ENCODE measurements at regions not wholly inside any gene's neighbourhood (a gene's known extent, or its start where the extent isn't known, plus 50 kb on each side); places are given as distances from the start of the nearest gene placed in this dataset.

GRCh38 chr4:14646831-14647230 is 355.4 kb upstream of the CPEB2 start:
- TF ChIP-seq, protein P1, sequence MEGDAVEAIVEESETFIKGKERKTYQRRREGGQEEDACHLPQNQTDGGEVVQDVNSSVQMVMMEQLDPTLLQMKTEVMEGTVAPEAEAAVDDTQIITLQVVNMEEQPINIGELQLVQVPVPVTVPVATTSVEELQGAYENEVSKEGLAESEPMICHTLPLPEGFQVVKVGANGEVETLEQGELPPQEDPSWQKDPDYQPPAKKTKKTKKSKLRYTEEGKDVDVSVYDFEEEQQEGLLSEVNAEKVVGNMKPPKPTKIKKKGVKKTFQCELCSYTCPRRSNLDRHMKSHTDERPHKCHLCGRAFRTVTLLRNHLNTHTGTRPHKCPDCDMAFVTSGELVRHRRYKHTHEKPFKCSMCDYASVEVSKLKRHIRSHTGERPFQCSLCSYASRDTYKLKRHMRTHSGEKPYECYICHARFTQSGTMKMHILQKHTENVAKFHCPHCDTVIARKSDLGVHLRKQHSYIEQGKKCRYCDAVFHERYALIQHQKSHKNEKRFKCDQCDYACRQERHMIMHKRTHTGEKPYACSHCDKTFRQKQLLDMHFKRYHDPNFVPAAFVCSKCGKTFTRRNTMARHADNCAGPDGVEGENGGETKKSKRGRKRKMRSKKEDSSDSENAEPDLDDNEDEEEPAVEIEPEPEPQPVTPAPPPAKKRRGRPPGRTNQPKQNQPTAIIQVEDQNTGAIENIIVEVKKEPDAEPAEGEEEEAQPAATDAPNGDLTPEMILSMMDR (IDR thresholded peaks at IDR 0.05): no peak
- TF ChIP-seq EP300 (IDR thresholded peaks at IDR 0.05) (no peak), POLR2A (IDR thresholded peaks at IDR 0.05) (no peak), POLR2AphosphoS5 (IDR thresholded peaks at IDR 0.05) (no peak)
